H1 (cell line): ENCODE measurements at regions not wholly inside any gene's neighbourhood (a gene's known extent, or its start where the extent isn't known, plus 50 kb on each side); places are given as distances from the start of the nearest gene placed in this dataset.

Experiments
- POLR2A ChIP-seq, 2 experiments: IDR thresholded peaks; 1 replicate in 1 of 2; 2 replicates in 1 of 2; pipeline ENCODE4 v1.6.1; 2011; ENCODE audit warnings: low read depth in 2 of 2, low read length in 2 of 2, mild to moderate bottlenecking in 2 of 2; ENCODE audit errors: control extremely low read depth in 1 of 2
- SRF ChIP-seq: IDR thresholded peaks from 2 replicates; pipeline ENCODE4 v1.6.1; 2011; ENCODE audit warnings: mild to moderate bottlenecking, low read depth, low read length, moderate library complexity
- TEAD4 ChIP-seq: IDR thresholded peaks from 2 replicates; pipeline ENCODE4 v1.6.1; 2012; ENCODE audit warnings: low read depth, low read length, inconsistent platforms, mixed read lengths
- TF ChIP-seq, protein P1 (sequence below), 3 experiments: IDR thresholded peaks; 1 replicate in 2 of 3; 2 replicates in 1 of 3; pipeline versions ENCODE4 v1.5.1 to v1.6.1; 2011; ENCODE audit warnings: low read length in 3 of 3, mild to moderate bottlenecking in 3 of 3, inconsistent platforms in 2 of 3, low read depth in 1 of 3, moderate library complexity in 1 of 3; ENCODE audit not compliant: insufficient read depth in 1 of 3; ENCODE audit errors: control extremely low read depth in 1 of 3

DNA sequence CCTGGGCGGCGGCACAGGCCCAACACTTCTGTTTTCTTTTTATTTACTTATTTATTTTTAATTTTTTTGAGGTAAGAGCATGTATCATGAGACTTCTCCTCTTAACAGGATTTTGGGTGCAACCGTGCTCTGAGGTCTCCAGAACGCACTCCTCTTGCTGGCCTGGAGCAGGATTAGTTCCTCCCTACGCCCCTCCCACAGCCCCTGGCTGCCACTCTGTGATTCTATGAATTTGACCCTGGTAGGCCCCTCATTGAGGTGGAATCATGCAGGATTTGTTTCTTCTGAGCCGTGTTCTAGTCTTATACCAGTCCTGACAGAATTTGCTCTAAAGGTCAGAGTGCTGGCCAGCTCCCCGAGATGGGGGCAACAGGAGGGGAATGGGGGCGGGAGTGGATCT lies 106.5 kb upstream of the HS6ST1 start:
- TF ChIP-seq, protein P1, sequence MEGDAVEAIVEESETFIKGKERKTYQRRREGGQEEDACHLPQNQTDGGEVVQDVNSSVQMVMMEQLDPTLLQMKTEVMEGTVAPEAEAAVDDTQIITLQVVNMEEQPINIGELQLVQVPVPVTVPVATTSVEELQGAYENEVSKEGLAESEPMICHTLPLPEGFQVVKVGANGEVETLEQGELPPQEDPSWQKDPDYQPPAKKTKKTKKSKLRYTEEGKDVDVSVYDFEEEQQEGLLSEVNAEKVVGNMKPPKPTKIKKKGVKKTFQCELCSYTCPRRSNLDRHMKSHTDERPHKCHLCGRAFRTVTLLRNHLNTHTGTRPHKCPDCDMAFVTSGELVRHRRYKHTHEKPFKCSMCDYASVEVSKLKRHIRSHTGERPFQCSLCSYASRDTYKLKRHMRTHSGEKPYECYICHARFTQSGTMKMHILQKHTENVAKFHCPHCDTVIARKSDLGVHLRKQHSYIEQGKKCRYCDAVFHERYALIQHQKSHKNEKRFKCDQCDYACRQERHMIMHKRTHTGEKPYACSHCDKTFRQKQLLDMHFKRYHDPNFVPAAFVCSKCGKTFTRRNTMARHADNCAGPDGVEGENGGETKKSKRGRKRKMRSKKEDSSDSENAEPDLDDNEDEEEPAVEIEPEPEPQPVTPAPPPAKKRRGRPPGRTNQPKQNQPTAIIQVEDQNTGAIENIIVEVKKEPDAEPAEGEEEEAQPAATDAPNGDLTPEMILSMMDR (IDR thresholded peaks at IDR 0.05; ENCODE audit: control extremely low read depth in 1 of 3, insufficient read depth in 1 of 3, low read depth in 1 of 3, low read length in 3 of 3) = no peak
- TF ChIP-seq POLR2A (IDR thresholded peaks at IDR 0.05; ENCODE audit: control extremely low read depth in 1 of 2, low read depth in 2 of 2, low read length in 2 of 2) (no peak), SRF (no peak), TEAD4 (no peak)
